LNCAP (cell line): ENCODE measurements at regions not wholly inside any gene's neighbourhood (a gene's known extent, or its start where the extent isn't known, plus 50 kb on each side); places are given as distances from the start of the nearest gene placed in this dataset.

ENCODE experiments used
- CTCF ChIP-seq: fragments of 450-650 bp; IDR thresholded peaks from 2 replicates; pipeline ENCODE4 v1.5.1; 2017; ENCODE audit warnings: mild to moderate bottlenecking

GRCh38 chr20:51275181-51275580 lies 252.3 kb upstream of the KCNG1 start:
- TF ChIP-seq CTCF, result no peak

GRCh38 chr20:51272401-51272800 lies 249.5 kb upstream of the KCNG1 start:
- no peak for TF ChIP-seq CTCF

GRCh38 chr20:51271931-51272330 lies 249.0 kb upstream of the KCNG1 start:
- TF ChIP-seq CTCF, result no peak

GRCh38 chr20:51269671-51270070 lies 246.8 kb upstream of the KCNG1 start:
- TF ChIP-seq CTCF, result no peak

- TF ChIP-seq CTCF, result no peak
Observed at GRCh38 chr20:51267679-51268078, 244.8 kb upstream of the KCNG1 start.

GRCh38 chr20:51266353-51266752 lies 243.4 kb upstream of the KCNG1 start:
- TF ChIP-seq CTCF, result no peak

- TF ChIP-seq CTCF, result no peak
Observed at GRCh38 chr20:51265361-51265760, 242.5 kb upstream of the KCNG1 start.

GRCh38 chr20:51262240-51262639 lies 239.3 kb upstream of the KCNG1 start:
- TF ChIP-seq CTCF, result no peak
